ENCODE measurements at regions not wholly inside any gene's neighbourhood (a gene's known extent, or its start where the extent isn't known, plus 50 kb on each side); places are given as distances from the start of the nearest gene placed in this dataset.

DNA sequence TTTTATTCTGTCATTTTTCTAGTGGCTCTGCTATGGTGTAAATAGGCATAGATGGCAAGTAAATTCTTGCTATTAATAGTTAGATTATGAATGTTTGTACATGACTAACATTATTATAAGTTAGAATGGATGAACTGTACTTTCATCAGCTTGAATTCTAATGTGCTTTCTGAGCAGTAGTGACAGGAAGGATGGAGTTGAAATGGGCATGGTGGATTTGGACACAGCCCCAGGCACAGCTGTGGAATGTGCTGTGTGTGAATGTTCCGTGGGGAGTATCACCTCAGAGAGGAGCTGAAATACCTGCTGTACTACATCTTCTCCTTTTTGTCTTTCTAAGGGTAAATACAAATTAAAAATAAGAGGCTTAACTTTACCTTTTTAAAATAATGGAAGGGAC lies 66.8 kb downstream of the FBXO5 start:
- TF ChIP-seq POLR2A (IDR thresholded peaks at IDR 0.05): no peak
- TF ChIP-seq, protein P1, sequence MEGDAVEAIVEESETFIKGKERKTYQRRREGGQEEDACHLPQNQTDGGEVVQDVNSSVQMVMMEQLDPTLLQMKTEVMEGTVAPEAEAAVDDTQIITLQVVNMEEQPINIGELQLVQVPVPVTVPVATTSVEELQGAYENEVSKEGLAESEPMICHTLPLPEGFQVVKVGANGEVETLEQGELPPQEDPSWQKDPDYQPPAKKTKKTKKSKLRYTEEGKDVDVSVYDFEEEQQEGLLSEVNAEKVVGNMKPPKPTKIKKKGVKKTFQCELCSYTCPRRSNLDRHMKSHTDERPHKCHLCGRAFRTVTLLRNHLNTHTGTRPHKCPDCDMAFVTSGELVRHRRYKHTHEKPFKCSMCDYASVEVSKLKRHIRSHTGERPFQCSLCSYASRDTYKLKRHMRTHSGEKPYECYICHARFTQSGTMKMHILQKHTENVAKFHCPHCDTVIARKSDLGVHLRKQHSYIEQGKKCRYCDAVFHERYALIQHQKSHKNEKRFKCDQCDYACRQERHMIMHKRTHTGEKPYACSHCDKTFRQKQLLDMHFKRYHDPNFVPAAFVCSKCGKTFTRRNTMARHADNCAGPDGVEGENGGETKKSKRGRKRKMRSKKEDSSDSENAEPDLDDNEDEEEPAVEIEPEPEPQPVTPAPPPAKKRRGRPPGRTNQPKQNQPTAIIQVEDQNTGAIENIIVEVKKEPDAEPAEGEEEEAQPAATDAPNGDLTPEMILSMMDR (IDR thresholded peaks at IDR 0.05): no peak
- TF ChIP-seq EP300 (IDR thresholded peaks at IDR 0.05): no peak
